GM12878 (cell line): ENCODE measurements at regions not wholly inside any gene's neighbourhood (a gene's known extent, or its start where the extent isn't known, plus 50 kb on each side); places are given as distances from the start of the nearest gene placed in this dataset.
A peak's percentile ranks its signal among the peaks of the same experiment; 100 is the strongest.

Source experiments
- ATAC-seq: fragments of 200-7000 bp; cut with Tn5 transposase; 3 replicates; pipeline ENCODE4 v1.9.1; 2020; ENCODE audit warnings: mild to moderate bottlenecking, moderate library complexity
- BruUV-seq: library from RNA; stranded (reverse); fragments of 400-500 nt; replicated peaks from 2 replicates; lab custom pipeline; 2021; lab: Mats Ljungman, UMichigan
- CTCF ChIA-PET: fragments of 300-600 bp; sonication (Branson Sonifier 250); formaldehyde crosslinking; extraction: SDS; loops from one replicate; lab custom pipeline; 2021; ENCODE audit warnings: inconsistent platforms; lab: Yijun Ruan, JAX
- POLR2A ChIA-PET: fragments of 350-600 bp; formaldehyde crosslinking; extraction: SDS; loops from one replicate; lab custom pipeline; 2021; ENCODE audit warnings: inconsistent platforms; lab: Charles Lee
- RAD21 ChIA-PET: fragments of 300-600 bp; sonication (Branson Sonifier 250); formaldehyde crosslinking; loops from one replicate; lab custom pipeline; 2023; ENCODE audit warnings: antibody characterized with exemption; ENCODE audit not compliant: unreplicated experiment; lab: Charles Lee
- SMC1A ChIA-PET: fragments of 300-600 bp; sonication (Branson Sonifier 250); formaldehyde crosslinking; loops from one replicate; lab custom pipeline; 2023; ENCODE audit not compliant: unreplicated experiment, uncharacterized antibody; lab: Charles Lee
- DNase-seq: peaks from one replicate; pipeline ENCODE4 v3.0.0-alpha.2; 2011; ENCODE audit warnings: low read depth, low spot score
- FAIRE-seq: peaks from 3 replicates; lab custom pipeline; 2011; peaks lifted over from hg19 to GRCh38; lab: Jason Lieb, UNC
- H2AFZ ChIP-seq: 2 replicates; pipeline ENCODE4 v1.6.0; 2011; ENCODE audit warnings: low read depth, low read length, control low read depth; ENCODE audit not compliant: control insufficient read depth
- H3K27ac ChIP-seq: 2 replicates; pipeline ENCODE4 v1.5.1; 2011; ENCODE audit warnings: control low read depth; ENCODE audit not compliant: control insufficient read depth, insufficient read depth
- H3K27me3 ChIP-seq, 2 experiments: replicated peaks in 1 of 2; 2 replicates each; pipeline versions ENCODE4 v1.6.0 to v1.6.1; 2011; ENCODE audit warnings: low read length in 1 of 2; ENCODE audit not compliant: control insufficient read depth in 2 of 2, insufficient read depth in 2 of 2
- H3K36me3 ChIP-seq, 2 experiments: 2 replicates each; pipeline ENCODE4 v1.5.1; 2011; ENCODE audit warnings: low read length in 1 of 2; ENCODE audit not compliant: control insufficient read depth in 2 of 2, insufficient read depth in 2 of 2
- H3K4me1 ChIP-seq: 2 replicates; pipeline ENCODE4 v1.6.1; 2011; ENCODE audit warnings: mild to moderate bottlenecking, low read length, moderate library complexity, mixed read lengths; ENCODE audit not compliant: control insufficient read depth, insufficient read depth
- H3K4me2 ChIP-seq: 2 replicates; pipeline ENCODE4 v1.6.0; 2011; ENCODE audit warnings: control low read depth; ENCODE audit not compliant: control insufficient read depth, insufficient read depth
- H3K4me3 ChIP-seq: fragments of 200-600 bp; sonication (generic); 2 replicates; pipeline ENCODE4 v1.5.1; 2016
- H3K79me2 ChIP-seq: 2 replicates; pipeline ENCODE4 v1.6.0; 2011; ENCODE audit warnings: low read length; ENCODE audit not compliant: control insufficient read depth, insufficient read depth
- H3K9ac ChIP-seq: 2 replicates; pipeline ENCODE4 v1.8.0; 2011; ENCODE audit warnings: low read length, control low read depth, mixed read lengths; ENCODE audit not compliant: control insufficient read depth, insufficient read depth
- H3K9me3 ChIP-seq: replicated peaks from 3 replicates; pipeline ENCODE4 v1.5.1; 2011; ENCODE audit warnings: mild to moderate bottlenecking, low read length; ENCODE audit not compliant: control insufficient read depth, insufficient read depth
- H4K20me1 ChIP-seq: 2 replicates; pipeline ENCODE4 v1.6.0; 2011; ENCODE audit not compliant: control insufficient read depth, insufficient read depth
- ATF2 ChIP-seq: IDR thresholded peaks from 2 replicates; pipeline ENCODE4 v1.6.1; 2012; ENCODE audit warnings: low read length, inconsistent platforms
- BCL11A ChIP-seq: IDR thresholded peaks from 2 replicates; pipeline ENCODE4 v1.6.1; 2011; ENCODE audit warnings: low read depth, low read length
- CBX3 ChIP-seq: fragments of 200-600 bp; sonication (generic); IDR thresholded peaks from 2 replicates; pipeline ENCODE4 v1.6.1; 2016; ENCODE audit warnings: low read depth, borderline replicate concordance
- CHD2 ChIP-seq: IDR thresholded peaks from 2 replicates; pipeline ENCODE4 v1.6.1; 2011; ENCODE audit warnings: low read depth, low read length, improper control_type of control experiment, borderline replicate concordance
- CHD4 ChIP-seq: fragments of 200-600 bp; sonication (generic); IDR thresholded peaks from 2 replicates; pipeline ENCODE4 v1.6.1; 2016; ENCODE audit warnings: mild to moderate bottlenecking
- EGR1 ChIP-seq, 2 experiments: IDR thresholded peaks; 1 replicate in 1 of 2; 2 replicates in 1 of 2; pipeline ENCODE4 v1.6.1; 2011 to 2012; ENCODE audit warnings: low read depth in 2 of 2, low read length in 2 of 2, borderline replicate concordance in 1 of 2, mild to moderate bottlenecking in 1 of 2, moderate library complexity in 1 of 2
- ELK1 ChIP-seq: IDR thresholded peaks from 2 replicates; pipeline ENCODE4 v1.6.1; 2012; ENCODE audit warnings: low read depth, low read length, improper control_type of control experiment
- FOXM1 ChIP-seq: IDR thresholded peaks from 2 replicates; pipeline ENCODE4 v1.6.1; 2012; ENCODE audit warnings: low read depth, mild to moderate bottlenecking, inconsistent platforms, low read length, moderate library complexity
- HDAC2 ChIP-seq: fragments of 200-600 bp; sonication (generic); IDR thresholded peaks from 2 replicates; pipeline ENCODE4 v1.6.1; 2017
- IKZF1 ChIP-seq: fragments of 450-650 bp; conservative IDR thresholded peaks from 2 replicates; pipeline ENCODE4 v1.6.1; 2017; ENCODE audit warnings: antibody characterized with exemption, mild to moderate bottlenecking
- IKZF2 ChIP-seq, 2 experiments: fragments of 450-650 bp; IDR thresholded peaks; 2 replicates each; pipeline ENCODE4 v1.6.1; 2017; ENCODE audit warnings: mild to moderate bottlenecking in 2 of 2, moderate library complexity in 2 of 2
- MEF2A ChIP-seq: IDR thresholded peaks from 2 replicates; pipeline ENCODE4 v1.6.1; 2011; ENCODE audit warnings: low read depth, mild to moderate bottlenecking, low read length, moderate library complexity; ENCODE audit not compliant: insufficient read depth
- MEF2B ChIP-seq: fragments of 450-650 bp; IDR thresholded peaks from 2 replicates; pipeline ENCODE4 v1.6.1; 2018; ENCODE audit warnings: mild to moderate bottlenecking, moderate library complexity; ENCODE audit not compliant: partially characterized antibody, poor library complexity, severe bottlenecking
- NBN ChIP-seq: fragments of 450-650 bp; IDR thresholded peaks from 2 replicates; pipeline ENCODE4 v1.6.1; 2016
- NR2F1 ChIP-seq: fragments of 450-650 bp; conservative IDR thresholded peaks from 2 replicates; pipeline ENCODE4 v1.6.1; 2017; ENCODE audit warnings: mild to moderate bottlenecking
- PAX5 ChIP-seq: IDR thresholded peaks from 2 replicates; pipeline ENCODE4 v1.6.1; 2011; ENCODE audit warnings: low read depth, low read length, borderline replicate concordance
- PBX3 ChIP-seq: IDR thresholded peaks from 2 replicates; pipeline ENCODE4 v1.6.1; 2011; ENCODE audit warnings: mild to moderate bottlenecking, low read depth, low read length, moderate library complexity; ENCODE audit not compliant: insufficient replicate concordance
- POU2F2 ChIP-seq: IDR thresholded peaks from 3 replicates; pipeline ENCODE4 v1.6.1; 2011; ENCODE audit warnings: low read depth, mild to moderate bottlenecking, low read length, borderline replicate concordance
- RB1 ChIP-seq: fragments of 450-650 bp; formaldehyde crosslinking; IDR thresholded peaks from 2 replicates; pipeline ENCODE4 v1.6.1; 2017; ENCODE audit warnings: mild to moderate bottlenecking, borderline replicate concordance
- RELA ChIP-seq: fragments of 450-650 bp; IDR thresholded peaks from 2 replicates; pipeline ENCODE4 v1.8.0; 2014; ENCODE audit warnings: borderline replicate concordance; ENCODE audit not compliant: partially characterized antibody
- RUNX3 ChIP-seq: IDR thresholded peaks from 2 replicates; pipeline ENCODE4 v1.6.1; 2012; ENCODE audit warnings: low read length, inconsistent platforms
- SMARCA5 ChIP-seq: fragments of 450-650 bp; IDR thresholded peaks from 2 replicates; pipeline ENCODE4 v1.6.1; 2017; ENCODE audit warnings: mild to moderate bottlenecking
- SREBF1 ChIP-seq: IDR thresholded peaks from 2 replicates; pipeline ENCODE4 v1.6.1; 2012; ENCODE audit warnings: mild to moderate bottlenecking, low read length
- TCF12 ChIP-seq: IDR thresholded peaks from 2 replicates; pipeline ENCODE4 v1.6.1; 2011; ENCODE audit warnings: low read depth, mild to moderate bottlenecking, low read length
- WGBS: methylation state at CpG from one replicate; pipeline ENCODE4 v1.1.6; 2016; ENCODE audit warnings: low lambda C conversion rate; ENCODE audit not compliant: insufficient replicate concordance, insufficient coverage; ENCODE audit errors: missing lambda C conversion rate; 5-methylcytosine and 5-hydroxymethylcytosine counted together
- in situ Hi-C: fragments of 300-500 bp; cut with MboI; formaldehyde crosslinking; loops from 9 replicates; pipeline ENCODE4 v1.14.3; 2018; ENCODE audit warnings: mixed read lengths
- intact Hi-C: fragments of 100-400 bp; cut with micrococcal nuclease; formaldehyde crosslinking; loops from one replicate; pipeline ENCODE4 v1.14.2; 2022; ENCODE audit not compliant: unreplicated experiment

- no peak overlapping the region for H3K4me3 ChIP-seq
- no peak for FAIRE-seq
- BruUV-seq: no TSS peak
- H4K20me1 ChIP-seq: no peaks in the 10 kb centered on the region
- DNase-seq: peak; percentile 59
- POLR2A ChIA-PET: no interaction called here
- no peaks in the 10 kb centered on the region for H3K79me2 ChIP-seq
- H3K27me3 ChIP-seq: no peaks in the 10 kb centered on the region
- intact Hi-C loops: loop anchor here (5.0 kb wide), 1 partner anchor 207 kb away; no protein-coding TSS in a partner anchor
- no peaks in the 10 kb centered on the region for H3K4me1 ChIP-seq
- no peak overlapping the region for H3K27ac ChIP-seq
- no peak overlapping the region for H3K4me2 ChIP-seq
- in situ Hi-C loops: no loop called here
- 0 out of 2 replicates have a peak overlapping the region, but pooled peaks have one; percentile 15 for H2AFZ ChIP-seq
- no peaks in the 10 kb centered on the region for H3K36me3 ChIP-seq
- SMC1A ChIA-PET: interaction anchor here (1.0 to 2.8 kb wide), 4 partner anchors 9 to 95 kb away, joined by 3 to 11 read pairs (median 5); no protein-coding TSS in a partner anchor
- CTCF ChIA-PET: no interaction called here
- 0% methylated on average over 1 of the region's 1 CpG for WGBS
- H3K9me3 ChIP-seq: no peaks in the 10 kb centered on the region
- peak; percentile 97 for ATAC-seq
- H3K9ac ChIP-seq: no peak overlapping the region
- RAD21 ChIA-PET: interaction anchor here (0.6 kb wide), 1 partner anchor 27 kb away, joined by 3 read pairs; no protein-coding TSS in a partner anchor
- TF ChIP-seq MEF2B (peak; percentile 97), SMARCA5 (no peak), MEF2A (peak; percentile 90), PBX3 (no peak), CBX3 (no peak), RELA (peak; percentile 79), CHD2 (peak; percentile 68; the same call in 1 of the 2 replicates), IKZF1 (0 out of 2 replicates have a peak, but pooled peaks have one; percentile 42), ELK1 (no peak), SREBF1 (peak; percentile 87), IKZF2 (IDR thresholded peaks at IDR 0.05) (peak; percentile 22 to 54; a peak in 1 of 4 replicates), POU2F2 (peak; percentile 90; the same call in 2 of the 3 replicates), FOXM1 (0 out of 2 replicates have a peak, but pooled peaks have one; percentile 20), RB1 (no peak), PAX5 (peak; percentile 85), ATF2 (peak; percentile 67), EGR1 (IDR thresholded peaks at IDR 0.05; ENCODE audit: borderline replicate concordance in 1 of 2, low read depth in 2 of 2, low read length in 2 of 2) (peak in 1 of 2 experiments; percentile 27; a peak in 1 of 3 replicates), RUNX3 (peak; percentile 80), NR2F1 (peak; percentile 92), BCL11A (peak; percentile 94), NBN (0 out of 2 replicates have a peak, but pooled peaks have one; percentile 28), TCF12 (peak; percentile 32; the same call in 1 of the 2 replicates), CHD4 (no peak), HDAC2 (no peak)
Measured at GRCh38 chr14:42428996-42429395, 822.3 kb downstream of the LRFN5 start.
